Gastrocnemius medialis (tissue), 4 donors: ENCODE measurements at regions not wholly inside any gene's neighbourhood (a gene's known extent, or its start where the extent isn't known, plus 50 kb on each side); places are given as distances from the start of the nearest gene placed in this dataset.

Experiments
- ATAC-seq, 2 donors: fragments of 150-250 bp; one replicate each; pipeline ENCODE4 v1.9.1; 2016
- DNase-seq, 2 donors: peaks; one replicate each; pipeline ENCODE4 v3.0.0-alpha.2; 2019
- H3K27ac ChIP-seq, 4 donors: fragments of 200-600 bp; sonication (generic); 1 replicate in 1 of 4; 2 replicates in 3 of 4; pipeline ENCODE4 v1.5.1; 2016 to 2018; ENCODE audit warnings: mild to moderate bottlenecking in 2 of 4, moderate library complexity in 1 of 4
- H3K27me3 ChIP-seq, 3 donors: fragments of 200-600 bp; sonication (generic) in 2 of 3; 1 replicate in 1 of 3; 2 replicates in 2 of 3; pipeline versions ENCODE4 v1.5.1 to v1.6.0; 2016 to 2019; ENCODE audit warnings: mild to moderate bottlenecking in 1 of 3, moderate library complexity in 1 of 3
- H3K36me3 ChIP-seq, 2 donors: fragments of 200-600 bp; sonication (generic) in 1 of 2; one replicate each; pipeline ENCODE4 v1.5.1; 2017 to 2018
- H3K4me1 ChIP-seq, 2 donors: fragments of 200-600 bp; sonication (generic) in 1 of 2; one replicate each; pipeline ENCODE4 v1.5.1; 2016 to 2017; ENCODE audit warnings: mild to moderate bottlenecking in 2 of 2
- H3K4me3 ChIP-seq, 4 donors: fragments of 200-600 bp; sonication (generic) in 3 of 4; 1 replicate in 1 of 4; 2 replicates in 3 of 4; pipeline ENCODE4 v1.5.1; 2016 to 2019; ENCODE audit warnings: mild to moderate bottlenecking in 2 of 4
- H3K9me3 ChIP-seq, 3 donors: fragments of 200-600 bp; sonication (generic) in 2 of 3; 1 replicate in 1 of 3; 2 replicates in 2 of 3; pipeline ENCODE4 v1.5.1; 2016 to 2019
- CTCF ChIP-seq, 5 experiments: fragments of 450-650 bp in 3 of 5; fragments of 200-600 bp in 2 of 5; sonication (generic) in 2 of 5; IDR thresholded peaks in 4 of 5; conservative IDR thresholded peaks in 1 of 5; 1 replicate in 4 of 5; 2 replicates in 1 of 5; pipeline ENCODE4 v1.5.1; 2016 to 2019; ENCODE audit warnings: antibody characterized with exemption in 5 of 5, mild to moderate bottlenecking in 3 of 5, moderate library complexity in 3 of 5
- POLR2A ChIP-seq, 2 donors: fragments of 450-650 bp; IDR thresholded peaks; one replicate each; pipeline ENCODE4 v1.6.1; 2017; ENCODE audit warnings: antibody characterized with exemption in 2 of 2, mild to moderate bottlenecking in 2 of 2, moderate library complexity in 2 of 2
- in situ Hi-C, 4 donors: fragments of 200-750 bp; cut with MboI; loops; one replicate each; pipeline versions ENCODE4 v1.15.0 to v1.8.0; 2017; ENCODE audit warnings: low sequenced_read_pairs in 4 of 4
- intact Hi-C: fragments of 100-400 bp; cut with DNase I; formaldehyde crosslinking; loops from one replicate; pipeline ENCODE4 v1.15.1; 2023; ENCODE audit warnings: low total_unique reads

- Histone ChIP-seq H3K4me1 (no peaks in the 10 kb centered on the region), H3K27ac (no peak overlapping the region), H3K27me3 (no peaks in the 10 kb centered on the region), H3K36me3 (no peaks in the 10 kb centered on the region), H3K9me3 (no peaks in the 10 kb centered on the region), H3K4me3 (no peak overlapping the region)
- TF ChIP-seq POLR2A (IDR thresholded peaks at IDR 0.05) (no peak), CTCF (IDR thresholded peaks at IDR 0.05 in 4 of 5, conservative IDR thresholded peaks at IDR 0.05 in 1 of 5) (no peak)
- no peak for ATAC-seq
- no peak for DNase-seq
- intact Hi-C loops: no loop called here
- in situ Hi-C loops: no loop called here
These were observed 308.5 kb downstream of the LMX1A start for GRCh38 chr1:165047994-165048393.

- in situ Hi-C loops (no loop called here), intact Hi-C loops (no loop called here)
- H3K27me3 ChIP-seq: no peaks in the 10 kb centered on the region
- no peaks in the 10 kb centered on the region for H3K4me1 ChIP-seq
- H3K36me3 ChIP-seq: no peaks in the 10 kb centered on the region
- ATAC-seq: no peak
- no peak for DNase-seq
- TF ChIP-seq CTCF (IDR thresholded peaks at IDR 0.05 in 4 of 5, conservative IDR thresholded peaks at IDR 0.05 in 1 of 5): no peak
- H3K27ac ChIP-seq: no peak overlapping the region
- H3K9me3 ChIP-seq: no peaks in the 10 kb centered on the region
- no peak overlapping the region for H3K4me3 ChIP-seq
These were observed 310.6 kb downstream of the LMX1A start for GRCh38 chr1:165045902-165046301.

GRCh38 chr1:165040641-165041040 lies 315.9 kb downstream of the LMX1A start:
- intact Hi-C loops: no loop called here
- in situ Hi-C loops: no loop called here
- no peaks in the 10 kb centered on the region for H3K9me3 ChIP-seq

GRCh38 chr1:165039996-165040395 lies 316.5 kb downstream of the LMX1A start:
- no peaks in the 10 kb centered on the region for H3K36me3 ChIP-seq
- no peak for ATAC-seq
- no peak overlapping the region for H3K27ac ChIP-seq
- H3K9me3 ChIP-seq: no peaks in the 10 kb centered on the region
- in situ Hi-C loops: no loop called here
- DNase-seq: no peak
- H3K4me3 ChIP-seq: no peak overlapping the region
- no peak for TF ChIP-seq POLR2A (IDR thresholded peaks at IDR 0.05)
- no peak for TF ChIP-seq CTCF (IDR thresholded peaks at IDR 0.05 in 4 of 5, conservative IDR thresholded peaks at IDR 0.05 in 1 of 5)
- no peaks in the 10 kb centered on the region for H3K4me1 ChIP-seq
- intact Hi-C loops: no loop called here
- H3K27me3 ChIP-seq: no peaks in the 10 kb centered on the region

More at GRCh38 chr1:165040641-165041040, 315.9 kb downstream of the LMX1A start:
- TF ChIP-seq CTCF (IDR thresholded peaks at IDR 0.05 in 4 of 5, conservative IDR thresholded peaks at IDR 0.05 in 1 of 5) (no peak), POLR2A (IDR thresholded peaks at IDR 0.05) (no peak)
- Histone ChIP-seq H3K4me1 (no peaks in the 10 kb centered on the region), H3K27ac (no peak overlapping the region), H3K36me3 (no peaks in the 10 kb centered on the region), H3K4me3 (no peak overlapping the region), H3K27me3 (no peaks in the 10 kb centered on the region)
- DNase-seq: no peak
- no peak for ATAC-seq

GRCh38 chr1:165036403-165036802 lies 320.1 kb downstream of the LMX1A start:
- H3K36me3 ChIP-seq: no peaks in the 10 kb centered on the region
- no peak overlapping the region for H3K4me3 ChIP-seq
- intact Hi-C loops (no loop called here), in situ Hi-C loops (no loop called here)
- TF ChIP-seq POLR2A (IDR thresholded peaks at IDR 0.05): no peak
- no peak for TF ChIP-seq CTCF (IDR thresholded peaks at IDR 0.05 in 4 of 5, conservative IDR thresholded peaks at IDR 0.05 in 1 of 5)
- no peak overlapping the region for H3K27ac ChIP-seq
- no peaks in the 10 kb centered on the region for H3K9me3 ChIP-seq
- no peaks in the 10 kb centered on the region for H3K27me3 ChIP-seq
- DNase-seq (no peak), ATAC-seq (no peak)
- H3K4me1 ChIP-seq: no peaks in the 10 kb centered on the region
